GM12878 (cell line): ENCODE measurements at regions not wholly inside any gene's neighbourhood (a gene's known extent, or its start where the extent isn't known, plus 50 kb on each side); places are given as distances from the start of the nearest gene placed in this dataset.

Source experiments
- ATAC-seq: fragments of 200-7000 bp; cut with Tn5 transposase; 3 replicates; pipeline ENCODE4 v1.9.1; 2020; ENCODE audit warnings: mild to moderate bottlenecking, moderate library complexity
- BruUV-seq: library from RNA; stranded (reverse); fragments of 400-500 nt; replicated peaks from 2 replicates; lab custom pipeline; 2021; lab: Mats Ljungman, UMichigan
- CTCF ChIA-PET: fragments of 300-600 bp; sonication (Branson Sonifier 250); formaldehyde crosslinking; extraction: SDS; loops from one replicate; lab custom pipeline; 2021; ENCODE audit warnings: inconsistent platforms; lab: Yijun Ruan, JAX
- POLR2A ChIA-PET: fragments of 350-600 bp; formaldehyde crosslinking; extraction: SDS; loops from one replicate; lab custom pipeline; 2021; ENCODE audit warnings: inconsistent platforms; lab: Charles Lee
- RAD21 ChIA-PET: fragments of 300-600 bp; sonication (Branson Sonifier 250); formaldehyde crosslinking; loops from one replicate; lab custom pipeline; 2023; ENCODE audit warnings: antibody characterized with exemption; ENCODE audit not compliant: unreplicated experiment; lab: Charles Lee
- SMC1A ChIA-PET: fragments of 300-600 bp; sonication (Branson Sonifier 250); formaldehyde crosslinking; loops from one replicate; lab custom pipeline; 2023; ENCODE audit not compliant: unreplicated experiment, uncharacterized antibody; lab: Charles Lee
- DNase-seq: peaks from one replicate; pipeline ENCODE4 v3.0.0-alpha.2; 2011; ENCODE audit warnings: low read depth, low spot score
- FAIRE-seq: peaks from 3 replicates; lab custom pipeline; 2011; peaks lifted over from hg19 to GRCh38; lab: Jason Lieb, UNC
- H2AFZ ChIP-seq: 2 replicates; pipeline ENCODE4 v1.6.0; 2011; ENCODE audit warnings: low read depth, low read length, control low read depth; ENCODE audit not compliant: control insufficient read depth
- H3K27ac ChIP-seq: 2 replicates; pipeline ENCODE4 v1.5.1; 2011; ENCODE audit warnings: control low read depth; ENCODE audit not compliant: control insufficient read depth, insufficient read depth
- H3K27me3 ChIP-seq, 2 experiments: replicated peaks in 1 of 2; 2 replicates each; pipeline versions ENCODE4 v1.6.0 to v1.6.1; 2011; ENCODE audit warnings: low read length in 1 of 2; ENCODE audit not compliant: control insufficient read depth in 2 of 2, insufficient read depth in 2 of 2
- H3K36me3 ChIP-seq, 2 experiments: 2 replicates each; pipeline ENCODE4 v1.5.1; 2011; ENCODE audit warnings: low read length in 1 of 2; ENCODE audit not compliant: control insufficient read depth in 2 of 2, insufficient read depth in 2 of 2
- H3K4me1 ChIP-seq: 2 replicates; pipeline ENCODE4 v1.6.1; 2011; ENCODE audit warnings: mild to moderate bottlenecking, low read length, moderate library complexity, mixed read lengths; ENCODE audit not compliant: control insufficient read depth, insufficient read depth
- H3K4me2 ChIP-seq: 2 replicates; pipeline ENCODE4 v1.6.0; 2011; ENCODE audit warnings: control low read depth; ENCODE audit not compliant: control insufficient read depth, insufficient read depth
- H3K4me3 ChIP-seq: fragments of 200-600 bp; sonication (generic); 2 replicates; pipeline ENCODE4 v1.5.1; 2016
- H3K79me2 ChIP-seq: 2 replicates; pipeline ENCODE4 v1.6.0; 2011; ENCODE audit warnings: low read length; ENCODE audit not compliant: control insufficient read depth, insufficient read depth
- H3K9ac ChIP-seq: 2 replicates; pipeline ENCODE4 v1.8.0; 2011; ENCODE audit warnings: low read length, control low read depth, mixed read lengths; ENCODE audit not compliant: control insufficient read depth, insufficient read depth
- H3K9me3 ChIP-seq: replicated peaks from 3 replicates; pipeline ENCODE4 v1.5.1; 2011; ENCODE audit warnings: mild to moderate bottlenecking, low read length; ENCODE audit not compliant: control insufficient read depth, insufficient read depth
- H4K20me1 ChIP-seq: 2 replicates; pipeline ENCODE4 v1.6.0; 2011; ENCODE audit not compliant: control insufficient read depth, insufficient read depth
- CHD1 ChIP-seq: IDR thresholded peaks from 2 replicates; pipeline ENCODE4 v1.6.1; 2012; ENCODE audit warnings: low read depth, low read length, improper control_type of control experiment
- FOXM1 ChIP-seq: IDR thresholded peaks from 2 replicates; pipeline ENCODE4 v1.6.1; 2012; ENCODE audit warnings: low read depth, mild to moderate bottlenecking, inconsistent platforms, low read length, moderate library complexity
- GABPA ChIP-seq: IDR thresholded peaks from 2 replicates; pipeline ENCODE4 v1.6.1; 2014; ENCODE audit warnings: antibody characterized with exemption, low read depth, mild to moderate bottlenecking, inconsistent platforms
- NFXL1 ChIP-seq: fragments of 450-650 bp; IDR thresholded peaks from 2 replicates; pipeline ENCODE4 v1.6.1; 2017; ENCODE audit warnings: antibody characterized with exemption, mild to moderate bottlenecking, borderline replicate concordance
- PML ChIP-seq: IDR thresholded peaks from 2 replicates; pipeline ENCODE4 v1.6.1; 2012; ENCODE audit warnings: low read length, inconsistent platforms
- RAD21 ChIP-seq: IDR thresholded peaks from 2 replicates; pipeline ENCODE4 v1.6.1; 2011; ENCODE audit warnings: mild to moderate bottlenecking, low read depth, low read length, moderate library complexity; ENCODE audit not compliant: insufficient read depth
- RBBP5 ChIP-seq: fragments of 200-600 bp; sonication (generic); conservative IDR thresholded peaks from 2 replicates; pipeline ENCODE4 v1.6.1; 2016
- RELA ChIP-seq: fragments of 450-650 bp; IDR thresholded peaks from 2 replicates; pipeline ENCODE4 v1.8.0; 2014; ENCODE audit warnings: borderline replicate concordance; ENCODE audit not compliant: partially characterized antibody
- SP1 ChIP-seq: IDR thresholded peaks from one replicate; pipeline ENCODE4 v1.6.1; 2011; ENCODE audit warnings: low read depth, low read length
- YY1 ChIP-seq: IDR thresholded peaks from 2 replicates; pipeline ENCODE4 v1.6.1; 2011; ENCODE audit warnings: low read depth, mild to moderate bottlenecking, low read length
- ZNF207 ChIP-seq: fragments of 450-650 bp; IDR thresholded peaks from 2 replicates; pipeline ENCODE4 v1.6.1; 2014; ENCODE audit warnings: antibody characterized with exemption, mild to moderate bottlenecking, borderline replicate concordance
- ZNF384 ChIP-seq: IDR thresholded peaks from 2 replicates; pipeline ENCODE4 v1.6.1; 2012; ENCODE audit warnings: low read depth, mild to moderate bottlenecking, low read length, improper control_type of control experiment, borderline replicate concordance
- ZZZ3 ChIP-seq: IDR thresholded peaks from 2 replicates; pipeline ENCODE4 v1.6.1; 2011; ENCODE audit warnings: low read depth; ENCODE audit not compliant: control insufficient read depth, insufficient read length
- in situ Hi-C: fragments of 300-500 bp; cut with MboI; formaldehyde crosslinking; loops from 9 replicates; pipeline ENCODE4 v1.14.3; 2018; ENCODE audit warnings: mixed read lengths
- intact Hi-C: fragments of 100-400 bp; cut with micrococcal nuclease; formaldehyde crosslinking; loops from one replicate; pipeline ENCODE4 v1.14.2; 2022; ENCODE audit not compliant: unreplicated experiment
- TF ChIP-seq, protein P1 (sequence below): fragments of 450-650 bp; IDR thresholded peaks from 2 replicates; pipeline ENCODE4 v1.6.1; 2016; ENCODE audit warnings: mild to moderate bottlenecking
- TF ChIP-seq, protein P2 (sequence below): IDR thresholded peaks from 2 replicates; pipeline ENCODE4 v1.6.1; 2011; ENCODE audit warnings: borderline replicate concordance, low read depth, mild to moderate bottlenecking, moderate library complexity, low read length; ENCODE audit not compliant: insufficient read depth, poor library complexity, severe bottlenecking

DNA sequence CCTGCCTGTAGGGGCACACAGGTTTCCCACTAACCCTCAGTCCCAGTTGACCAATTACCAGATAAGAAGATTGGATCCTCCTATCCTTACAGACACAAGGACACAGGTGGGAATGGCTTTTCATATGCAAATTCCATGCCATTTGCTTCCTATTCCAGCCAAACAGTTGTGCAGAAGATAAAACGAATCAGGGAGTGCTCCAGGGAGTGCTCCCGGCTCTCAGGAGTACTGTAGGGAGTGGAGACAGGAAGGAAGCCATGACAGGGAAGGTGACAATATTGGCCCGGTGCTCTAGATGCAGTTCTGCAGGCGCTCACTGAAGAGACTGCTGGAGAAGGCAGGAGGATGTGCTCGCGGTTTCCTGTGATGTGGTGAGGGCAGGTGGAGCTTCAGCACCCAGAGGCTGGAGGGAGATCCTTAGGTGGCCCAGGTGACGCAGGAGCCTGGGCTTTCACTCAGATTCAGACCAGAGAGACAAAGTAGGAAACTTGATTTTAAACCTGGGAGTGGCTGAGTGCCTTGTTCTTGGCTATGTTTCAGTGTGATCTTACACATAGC, 260.0 kb downstream of the AUH start (continued):
- TF ChIP-seq RAD21: no peak
- TF ChIP-seq YY1: no peak
- TF ChIP-seq, protein P1, sequence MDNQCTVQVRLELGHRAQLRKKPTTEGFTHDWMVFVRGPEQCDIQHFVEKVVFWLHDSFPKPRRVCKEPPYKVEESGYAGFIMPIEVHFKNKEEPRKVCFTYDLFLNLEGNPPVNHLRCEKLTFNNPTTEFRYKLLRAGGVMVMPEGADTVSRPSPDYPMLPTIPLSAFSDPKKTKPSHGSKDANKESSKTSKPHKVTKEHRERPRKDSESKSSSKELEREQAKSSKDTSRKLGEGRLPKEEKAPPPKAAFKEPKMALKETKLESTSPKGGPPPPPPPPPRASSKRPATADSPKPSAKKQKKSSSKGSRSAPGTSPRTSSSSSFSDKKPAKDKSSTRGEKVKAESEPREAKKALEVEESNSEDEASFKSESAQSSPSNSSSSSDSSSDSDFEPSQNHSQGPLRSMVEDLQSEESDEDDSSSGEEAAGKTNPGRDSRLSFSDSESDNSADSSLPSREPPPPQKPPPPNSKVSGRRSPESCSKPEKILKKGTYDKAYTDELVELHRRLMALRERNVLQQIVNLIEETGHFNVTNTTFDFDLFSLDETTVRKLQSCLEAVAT: no peak
- no peak for TF ChIP-seq ZNF384
- TF ChIP-seq RBBP5: no peak
- TF ChIP-seq GABPA: no peak
- no peak for TF ChIP-seq SP1
- no peak for TF ChIP-seq ZNF207
- TF ChIP-seq, protein P2, sequence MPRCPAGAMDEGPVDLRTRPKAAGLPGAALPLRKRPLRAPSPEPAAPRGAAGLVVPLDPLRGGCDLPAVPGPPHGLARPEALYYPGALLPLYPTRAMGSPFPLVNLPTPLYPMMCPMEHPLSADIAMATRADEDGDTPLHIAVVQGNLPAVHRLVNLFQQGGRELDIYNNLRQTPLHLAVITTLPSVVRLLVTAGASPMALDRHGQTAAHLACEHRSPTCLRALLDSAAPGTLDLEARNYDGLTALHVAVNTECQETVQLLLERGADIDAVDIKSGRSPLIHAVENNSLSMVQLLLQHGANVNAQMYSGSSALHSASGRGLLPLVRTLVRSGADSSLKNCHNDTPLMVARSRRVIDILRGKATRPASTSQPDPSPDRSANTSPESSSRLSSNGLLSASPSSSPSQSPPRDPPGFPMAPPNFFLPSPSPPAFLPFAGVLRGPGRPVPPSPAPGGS: no peak
- TF ChIP-seq NFXL1: 0 out of 2 replicates have a peak, but pooled peaks have one; percentile 36
- TF ChIP-seq PML: no peak

DNA sequence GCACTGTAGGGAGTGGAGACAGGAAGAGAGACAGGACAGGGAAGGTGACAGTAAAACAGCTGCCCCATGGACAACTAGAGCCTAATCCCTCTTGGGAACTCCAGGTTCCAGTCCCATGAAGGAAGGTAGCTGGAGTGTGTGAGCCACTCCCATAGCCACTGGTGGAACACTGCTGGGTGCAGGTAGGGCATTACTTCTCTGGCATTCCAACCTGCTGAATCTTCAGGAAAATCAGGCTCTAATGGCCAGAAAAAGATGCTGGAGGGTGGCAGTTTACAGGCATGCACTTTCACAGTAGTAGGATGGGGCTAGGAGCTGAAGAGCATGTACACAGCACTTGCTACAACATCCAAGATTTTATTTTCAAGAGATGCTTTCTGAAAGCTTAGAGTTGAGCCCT, 259.4 kb downstream of the AUH start:
- RAD21 ChIA-PET: no interaction called here
- CTCF ChIA-PET: no interaction called here
- H3K9ac ChIP-seq: no peak overlapping the region
- H2AFZ ChIP-seq: no peak overlapping the region
- POLR2A ChIA-PET: interaction anchor here (0.6 to 0.8 kb wide), 3 partner anchors 45 to 257 kb away, joined by 3 to 4 read pairs (median 3); no protein-coding TSS in a partner anchor
- H3K79me2 ChIP-seq: no peaks in the 10 kb centered on the region
- no peaks in the 10 kb centered on the region; the same call in 2 of the 3 replicates for H3K9me3 ChIP-seq
- no peak for DNase-seq
- FAIRE-seq: no peak
- H3K27ac ChIP-seq: no peak overlapping the region
- H3K4me3 ChIP-seq: no peak overlapping the region
- SMC1A ChIA-PET: interaction anchor here (1.6 kb wide), 1 partner anchor 256 kb away, joined by 3 read pairs; no protein-coding TSS in a partner anchor
- TF ChIP-seq ZZZ3: no peak
- no peak for TF ChIP-seq RELA
- TF ChIP-seq CHD1: no peak
- TF ChIP-seq FOXM1: no peak
- H4K20me1 ChIP-seq: no peaks in the 10 kb centered on the region
- in situ Hi-C loops (no loop called here), intact Hi-C loops (no loop called here)
- H3K4me2 ChIP-seq: no peak overlapping the region
- no peaks in the 10 kb centered on the region for H3K36me3 ChIP-seq
- BruUV-seq: no TSS peak
- 0 out of 2 replicates have a peak, but pooled peaks cover 2% of the 10 kb centered on the region for H3K4me1 ChIP-seq
- peaks cover 5 to 10% of the 10 kb centered on the region in 2 experiments; a peak in 3 of 4 replicates for H3K27me3 ChIP-seq
- no peak for ATAC-seq
